Eye (tissue), 1 donor: ENCODE measurements at regions not wholly inside any gene's neighbourhood (a gene's known extent, or its start where the extent isn't known, plus 50 kb on each side); places are given as distances from the start of the nearest gene placed in this dataset.
"Not testable (repeated sequence)": the region's sequence is repeated elsewhere in the genome, so short reads cannot be mapped to it uniquely, and the experiment has no call there.

ENCODE experiments used
- DNase-seq: peaks from one replicate; pipeline ENCODE4 v3.0.0-alpha.2; 2015

GRCh38 chr3:130569461-130570365 lies 52.7 kb downstream of the COL6A6 start:
- DNase-seq, result peak; percentile 17

DNA sequence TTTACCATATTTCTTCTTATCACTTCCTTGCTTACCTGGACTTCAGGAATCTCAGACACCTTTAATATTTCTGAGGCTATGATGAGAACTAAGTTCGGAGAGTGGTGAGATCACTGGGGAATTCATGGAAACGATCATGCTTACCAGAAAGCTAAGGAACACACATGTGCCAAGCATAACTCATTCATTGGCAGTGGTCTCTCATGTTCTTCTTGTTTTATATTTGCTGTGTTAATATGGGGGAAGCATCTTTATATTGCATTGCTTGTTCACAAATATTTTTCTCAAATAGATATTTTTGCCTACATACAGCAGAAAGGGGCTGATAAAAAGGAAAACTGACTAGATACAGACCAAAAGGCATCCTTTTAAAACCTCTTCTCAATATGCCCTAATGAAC lies 55.8 kb downstream of the COL6A6 start:
- no peak for DNase-seq

- peak; percentile 17 for DNase-seq
Observed at GRCh38 chr3:130576375-130577266, 59.6 kb downstream of the COL6A6 start.

DNA sequence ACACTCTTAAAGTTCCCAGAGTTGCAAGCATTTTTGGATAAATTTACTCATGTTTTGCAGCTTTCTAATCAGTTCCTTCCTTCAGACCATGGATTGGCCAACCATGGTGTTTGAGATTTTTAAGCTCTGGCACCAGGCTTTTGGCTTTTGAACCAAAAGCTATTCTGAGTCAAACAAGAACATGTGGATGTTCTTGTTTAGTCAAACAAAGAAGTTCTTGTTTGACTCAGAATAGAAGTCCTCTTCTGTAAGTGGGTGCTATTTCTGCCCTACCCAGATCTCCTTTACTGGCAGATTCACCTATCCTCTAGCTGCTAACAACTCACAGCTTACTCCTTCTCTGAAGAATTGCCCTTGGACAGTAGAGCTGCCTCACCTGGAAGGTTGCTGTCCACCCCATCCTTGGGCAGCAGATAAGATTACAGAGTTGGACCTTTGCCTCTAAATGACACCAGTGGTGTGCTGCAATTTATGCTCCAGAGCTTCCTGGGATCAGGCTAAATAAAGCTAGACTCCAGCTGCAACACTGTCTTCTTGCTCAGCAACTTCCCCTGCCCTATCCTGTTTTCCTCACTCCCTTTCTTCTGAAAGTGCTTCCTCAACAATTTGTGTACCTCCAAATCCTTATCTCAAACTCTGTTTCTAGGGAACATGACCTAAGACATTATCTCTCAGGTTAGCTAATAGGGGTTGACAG lies 65.6 kb downstream of the COL6A6 start:
- no peak for DNase-seq

- not testable (repeated sequence) for DNase-seq
Observed at GRCh38 chr3:130594749-130595148, 77.8 kb downstream of the COL6A6 start.

DNA sequence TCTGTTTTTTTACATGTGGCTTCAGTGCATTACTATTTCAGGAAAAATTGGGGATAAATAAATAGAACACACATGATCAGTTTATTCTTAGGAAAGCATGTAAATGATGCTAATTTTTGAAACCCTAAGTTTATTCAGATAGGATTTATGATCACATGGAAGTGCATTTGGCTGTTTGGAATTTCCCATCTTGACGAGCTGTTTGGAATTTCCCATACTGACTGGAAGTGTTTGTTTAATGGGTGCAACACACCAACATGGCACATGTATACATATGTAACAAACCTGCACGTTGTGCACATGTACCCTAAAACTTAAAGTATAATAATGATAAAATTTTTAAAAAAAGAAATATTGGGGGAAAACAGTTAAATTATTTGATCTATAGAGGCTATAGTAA lies 79.5 kb downstream of the COL6A6 start:
- no peak for DNase-seq

- DNase-seq, result peak; percentile 52
Observed at GRCh38 chr3:130601442-130601971, 84.5 kb downstream of the COL6A6 start.

DNA sequence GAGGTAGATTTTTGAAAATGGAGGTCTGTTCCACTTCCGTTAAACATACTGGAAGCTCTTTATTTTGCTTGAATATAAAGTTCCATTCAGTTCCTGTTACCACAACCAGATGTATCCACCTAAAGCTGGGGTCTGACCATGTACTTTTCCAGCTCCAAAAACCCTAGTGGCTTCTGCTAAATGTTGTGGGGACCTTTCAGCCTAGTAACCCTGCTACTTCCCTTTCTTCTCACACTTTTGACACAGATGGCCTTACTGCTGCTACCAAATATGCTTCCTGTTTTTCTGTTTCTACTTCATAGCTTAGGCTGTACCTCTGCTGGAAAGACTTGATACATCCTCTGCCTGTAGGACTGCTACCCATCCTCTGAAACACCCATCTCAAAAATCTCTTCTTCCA lies 87.8 kb downstream of the COL6A6 start:
- no peak for DNase-seq

DNA sequence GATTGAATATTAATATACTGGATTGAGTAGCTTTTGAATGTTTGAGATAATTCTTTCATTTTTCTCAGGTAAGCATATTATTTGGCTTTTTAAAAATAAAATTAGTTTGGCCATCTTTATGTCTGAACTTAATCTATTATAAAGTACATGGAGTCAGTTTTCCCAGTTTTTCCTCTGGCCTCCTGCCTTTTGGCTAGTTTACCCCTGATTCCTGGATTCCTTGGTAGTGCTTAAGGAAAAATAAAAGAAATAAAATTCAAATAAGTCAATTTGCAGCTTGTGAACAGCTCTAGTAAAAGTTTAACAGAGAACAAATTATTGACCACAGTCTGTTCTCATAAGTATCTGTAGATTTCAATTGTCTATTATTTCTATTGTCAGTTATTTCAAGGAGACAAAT lies 89.4 kb downstream of the COL6A6 start:
- DNase-seq, result no peak

- DNase-seq, result no peak
Observed at GRCh38 chr3:130607553-130608154, 90.7 kb downstream of the COL6A6 start.

DNA sequence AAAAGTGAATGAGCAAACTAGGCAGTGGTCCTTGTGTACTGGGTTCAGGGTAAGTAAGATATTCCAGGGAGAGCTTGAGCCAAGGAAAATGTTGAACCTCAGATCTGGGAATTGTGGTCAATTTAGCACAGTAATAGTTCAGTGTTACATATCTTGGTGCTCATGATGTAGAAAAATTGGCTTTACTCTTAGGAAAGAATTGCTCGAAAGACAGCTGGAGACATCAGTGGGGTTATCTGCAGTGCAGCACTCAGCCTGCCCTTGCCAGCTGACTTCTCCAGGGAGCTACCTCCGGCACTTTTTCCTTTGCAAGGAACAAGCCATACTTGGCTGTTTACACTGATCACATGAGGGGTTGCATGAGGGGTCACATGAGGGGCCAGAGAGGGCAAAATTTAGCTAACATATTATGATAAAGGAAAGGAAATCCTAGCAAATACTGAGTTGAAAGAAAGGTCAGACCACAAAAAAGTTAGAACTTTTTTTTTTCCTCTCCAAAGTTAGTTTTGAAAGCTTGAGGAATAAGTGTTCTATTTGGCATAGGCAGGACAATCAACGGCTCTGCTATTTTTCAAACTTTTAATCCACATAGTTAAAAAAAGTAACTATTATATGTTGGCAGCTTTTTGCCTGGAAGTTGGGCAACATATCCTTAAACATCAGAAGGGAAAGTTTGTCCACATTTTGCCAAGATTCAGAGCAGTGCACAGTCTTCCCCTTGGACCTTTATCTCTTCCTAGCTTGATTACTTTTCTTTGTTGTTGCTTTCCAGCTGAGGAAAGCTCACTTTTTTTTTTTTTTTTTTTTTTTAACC lies 92.4 kb downstream of the COL6A6 start:
- DNase-seq, result peak; percentile 60

DNA sequence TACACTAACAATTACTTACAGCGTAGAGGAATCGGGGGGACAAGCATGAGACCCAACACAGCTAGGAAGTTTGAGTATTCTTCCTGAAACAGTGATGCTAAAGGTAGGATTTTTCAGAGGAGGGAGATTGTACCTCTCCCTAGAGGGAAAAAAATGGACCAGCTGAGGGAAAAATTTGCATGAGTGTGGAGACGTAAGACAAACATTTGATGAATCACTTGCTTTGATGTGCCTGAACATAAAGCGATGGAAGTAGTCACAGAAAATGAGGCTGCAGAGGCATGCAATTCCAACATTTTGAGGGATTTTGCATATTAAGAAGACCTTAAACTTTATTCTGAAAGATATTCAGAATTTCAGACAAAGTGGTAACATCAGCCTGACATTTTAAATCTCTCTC lies 102.2 kb downstream of the COL6A6 start:
- no peak for DNase-seq

- no peak for DNase-seq
Observed at GRCh38 chr3:130621824-130622223, 104.8 kb downstream of the COL6A6 start.

- no peak for DNase-seq
Observed at GRCh38 chr3:130626049-130626448, 109.1 kb downstream of the COL6A6 start.

DNA sequence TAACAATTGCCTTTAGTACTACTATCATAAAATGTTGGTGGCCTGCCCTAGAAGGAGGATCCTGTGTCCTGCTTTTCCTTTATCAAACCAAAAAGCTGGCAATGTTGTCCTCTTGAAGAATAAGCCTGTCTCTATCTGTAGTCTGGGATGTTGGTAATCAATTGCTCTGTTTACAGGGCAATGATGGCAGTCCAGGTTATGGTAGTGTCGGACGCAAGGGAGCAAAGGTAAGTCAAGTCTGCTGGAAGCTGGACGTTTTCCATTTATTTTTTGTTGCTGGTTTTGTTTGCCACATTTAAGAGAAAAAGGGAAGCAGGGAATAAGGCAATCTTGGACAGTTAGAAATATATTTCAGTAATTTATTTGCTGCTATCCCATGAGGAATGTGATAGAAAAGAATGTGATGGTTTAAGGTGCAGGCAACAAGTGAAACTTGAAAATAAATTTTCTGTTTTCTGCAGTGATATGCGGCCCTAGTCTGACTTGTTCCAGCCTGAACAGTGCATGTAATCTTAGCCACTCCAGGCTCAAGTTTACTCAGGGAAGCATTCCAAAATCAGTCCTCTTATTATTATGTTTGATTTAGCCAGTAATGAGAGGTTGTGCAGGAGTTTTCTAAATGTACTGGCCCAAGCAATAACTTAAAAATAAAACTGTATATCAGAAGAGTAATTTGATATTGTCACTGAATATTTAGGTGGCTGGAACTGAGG lies 110.3 kb downstream of the COL6A6 start:
- no peak for DNase-seq

DNA sequence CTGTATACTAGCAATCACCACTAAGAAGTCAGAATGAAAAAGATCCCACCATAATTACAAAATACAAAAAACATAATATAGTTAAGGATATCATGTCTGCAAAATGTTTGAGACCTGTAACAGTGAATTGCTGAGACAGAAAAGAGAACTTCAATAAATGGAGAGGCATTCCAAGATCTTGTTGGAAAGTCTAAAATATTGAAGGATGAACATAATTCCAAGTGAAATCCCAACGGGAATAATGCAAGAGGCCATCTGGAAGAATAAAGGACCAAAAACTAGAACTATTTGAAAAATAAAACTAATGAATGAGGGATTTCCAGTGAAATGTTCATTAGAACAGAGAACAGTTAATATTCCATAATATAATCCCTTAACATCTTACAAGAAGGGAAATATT lies 110.9 kb downstream of the COL6A6 start:
- no peak for DNase-seq
